HEK293 (cell line): ENCODE measurements at regions not wholly inside any gene's neighbourhood (a gene's known extent, or its start where the extent isn't known, plus 50 kb on each side); places are given as distances from the start of the nearest gene placed in this dataset.

Experiments used
- CTCF ChIA-PET: fragments of 350-600 bp; formaldehyde crosslinking; extraction: SDS; loops from one replicate; lab custom pipeline; 2021; ENCODE audit warnings: antibody characterized with exemption; lab: Yijun Ruan, JAX
- POLR2A ChIA-PET: fragments of 300-600 bp; formaldehyde crosslinking; extraction: SDS; loops from one replicate; lab custom pipeline; 2020; ENCODE audit warnings: antibody characterized with exemption, inconsistent platforms; lab: Yijun Ruan, JAX
- H3K27ac ChIP-seq: fragments of 200-500 bp; sonication (Bioruptor generic); 2 replicates; pipeline ENCODE4 v1.5.1; 2014; ENCODE audit warnings: low read depth, low read length, control low read depth, inconsistent platforms; ENCODE audit errors: extremely low read depth
- H3K36me3 ChIP-seq, 2 experiments: fragments of 200-500 bp in 1 of 2; sonication (Bioruptor generic) in 1 of 2; 1 replicate in 1 of 2; 2 replicates in 1 of 2; pipeline ENCODE4 v1.5.1; 2014 to 2017; ENCODE audit warnings: inconsistent platforms in 2 of 2, low read length in 2 of 2; ENCODE audit not compliant: control insufficient read depth in 2 of 2, insufficient read depth in 1 of 2
- H3K4me1 ChIP-seq: fragments of 200-500 bp; sonication (Bioruptor generic); 2 replicates; pipeline ENCODE4 v1.5.1; 2014; ENCODE audit warnings: mild to moderate bottlenecking, low read length, inconsistent platforms; ENCODE audit not compliant: control insufficient read depth, insufficient read depth
- H3K4me3 ChIP-seq: 2 replicates; pipeline ENCODE4 v1.5.1; 2011; ENCODE audit warnings: low read depth, mild to moderate bottlenecking, control low read depth, low read length, moderate library complexity
- H3K9me3 ChIP-seq: fragments of 200-500 bp; sonication (Bioruptor generic); 2 replicates; pipeline ENCODE4 v1.5.1; 2014; ENCODE audit warnings: low read depth, low read length, inconsistent platforms; ENCODE audit not compliant: control insufficient read depth, insufficient read depth
- BCL11A ChIP-seq: fragments of 450-650 bp; formaldehyde crosslinking; IDR thresholded peaks from 2 replicates; pipeline ENCODE4 v1.5.1; 2016; ENCODE audit warnings: low read depth, missing biosample characterization, missing genetic modification characterization
- CTCF ChIP-seq: fragments of 450-650 bp; formaldehyde crosslinking; IDR thresholded peaks from 2 replicates; pipeline ENCODE4 v1.5.1; 2016; ENCODE audit warnings: missing biosample characterization, missing genetic modification characterization
- KLF1 ChIP-seq: fragments of 450-650 bp; formaldehyde crosslinking; IDR thresholded peaks from 2 replicates; pipeline ENCODE4 v1.5.1; 2016; ENCODE audit warnings: missing biosample characterization, missing genetic modification characterization
- SCRT1 ChIP-seq: fragments of 450-650 bp; formaldehyde crosslinking; IDR thresholded peaks from 2 replicates; pipeline ENCODE4 v1.5.1; 2016; ENCODE audit warnings: missing biosample characterization, missing genetic modification characterization, borderline replicate concordance
- SCRT2 ChIP-seq: fragments of 450-650 bp; formaldehyde crosslinking; IDR thresholded peaks from 2 replicates; pipeline ENCODE4 v1.5.1; 2016; ENCODE audit warnings: missing biosample characterization, missing genetic modification characterization
- TCF7L2 ChIP-seq: IDR thresholded peaks from 2 replicates; pipeline ENCODE4 v1.6.1; 2011; ENCODE audit warnings: low read depth, mild to moderate bottlenecking, inconsistent platforms, low read length, moderate library complexity, borderline replicate concordance
- TSHZ1 ChIP-seq: fragments of 450-650 bp; formaldehyde crosslinking; IDR thresholded peaks from 2 replicates; pipeline ENCODE4 v1.5.1; 2016; ENCODE audit warnings: missing biosample characterization, missing genetic modification characterization, borderline replicate concordance
- ZBTB26 ChIP-seq: fragments of 450-650 bp; formaldehyde crosslinking; optimal IDR thresholded peaks from 2 replicates; pipeline ENCODE3; 2016; ENCODE audit warnings: missing biosample characterization, mild to moderate bottlenecking, missing genetic modification characterization
- ZBTB44 ChIP-seq: fragments of 450-650 bp; IDR thresholded peaks from 2 replicates; pipeline ENCODE4 v1.5.1; 2018; ENCODE audit warnings: missing biosample characterization, mild to moderate bottlenecking, missing genetic modification characterization
- ZBTB8A ChIP-seq: fragments of 450-650 bp; formaldehyde crosslinking; IDR thresholded peaks from 2 replicates; pipeline ENCODE4 v1.5.1; 2016; ENCODE audit warnings: missing biosample characterization, missing genetic modification characterization
- ZFP41 ChIP-seq: fragments of 450-650 bp; formaldehyde crosslinking; IDR thresholded peaks from 2 replicates; pipeline ENCODE4 v1.5.1; 2016; ENCODE audit warnings: missing biosample characterization, missing genetic modification characterization, borderline replicate concordance
- ZNF19 ChIP-seq: fragments of 450-650 bp; formaldehyde crosslinking; IDR thresholded peaks from 2 replicates; pipeline ENCODE4; 2016; ENCODE audit warnings: missing biosample characterization, missing genetic modification characterization, low read depth
- ZNF239 ChIP-seq: fragments of 450-650 bp; formaldehyde crosslinking; IDR thresholded peaks from 2 replicates; pipeline ENCODE4 v1.5.1; 2016; ENCODE audit warnings: missing biosample characterization, missing genetic modification characterization
- ZNF335 ChIP-seq: fragments of 450-650 bp; formaldehyde crosslinking; conservative IDR thresholded peaks from 2 replicates; pipeline ENCODE4 v1.5.1; 2016; ENCODE audit warnings: missing biosample characterization, missing genetic modification characterization
- ZNF449 ChIP-seq: fragments of 450-650 bp; formaldehyde crosslinking; IDR thresholded peaks from 2 replicates; pipeline ENCODE4 v1.5.1; 2017; ENCODE audit warnings: missing biosample characterization, mild to moderate bottlenecking, missing genetic modification characterization, moderate library complexity
- ZNF488 ChIP-seq: fragments of 450-650 bp; formaldehyde crosslinking; IDR thresholded peaks from 2 replicates; pipeline ENCODE4 v1.5.1; 2016; ENCODE audit warnings: missing biosample characterization, missing genetic modification characterization
- ZNF513 ChIP-seq: fragments of 450-650 bp; IDR thresholded peaks from 2 replicates; pipeline ENCODE4 v1.5.1; 2018; ENCODE audit warnings: missing biosample characterization, missing genetic modification characterization
- ZNF548 ChIP-seq: fragments of 450-650 bp; formaldehyde crosslinking; IDR thresholded peaks from 2 replicates; pipeline ENCODE4 v1.5.1; 2016; ENCODE audit warnings: missing biosample characterization, missing genetic modification characterization
- ZNF626 ChIP-seq: fragments of 450-650 bp; sonication (Bioruptor Pico); formaldehyde crosslinking; IDR thresholded peaks from 2 replicates; pipeline ENCODE4 v1.5.1; 2018; ENCODE audit warnings: missing biosample characterization, missing genetic modification characterization, inconsistent platforms
- ZNF677 ChIP-seq: fragments of 450-650 bp; IDR thresholded peaks from 2 replicates; pipeline ENCODE4 v1.5.0; 2018; ENCODE audit warnings: missing biosample characterization, mild to moderate bottlenecking, missing genetic modification characterization, moderate library complexity
- ZNF830 ChIP-seq: fragments of 450-650 bp; IDR thresholded peaks from 2 replicates; pipeline ENCODE4 v1.5.0; 2018; ENCODE audit warnings: missing biosample characterization, missing genetic modification characterization, low read depth, mild to moderate bottlenecking, moderate library complexity

GRCh38 chr16:51374790-51375189, 223.7 kb upstream of the SALL1 start (continued):
- no peak for TF ChIP-seq CTCF (tag by site-specific recombination)
- no peak for TF ChIP-seq BCL11A (tag by site-specific recombination)
- no peak for TF ChIP-seq KLF1 (tag by site-specific recombination)
- no peak for TF ChIP-seq ZNF626 (tag by site-specific recombination)
- no peak for TF ChIP-seq ZNF239 (tag by site-specific recombination)
- TF ChIP-seq ZNF335 (tag by site-specific recombination): no peak

GRCh38 chr16:51374346-51374745, 223.3 kb upstream of the SALL1 start:
- no peaks in the 10 kb centered on the region for H3K4me1 ChIP-seq
- TF ChIP-seq SCRT2 (tag by site-specific recombination) (peak; percentile 55), TSHZ1 (tag by site-specific recombination) (no peak)
- TF ChIP-seq, all 188 proteins: peak for 1
- CTCF ChIA-PET: interaction anchor here (0.5 kb wide), 1 partner anchor 229 kb away, joined by 3 read pairs; no protein-coding TSS in a partner anchor
- H3K27ac ChIP-seq: no peak overlapping the region
- H3K9me3 ChIP-seq: no peaks in the 10 kb centered on the region
- H3K4me3 ChIP-seq: no peak overlapping the region
- H3K36me3 ChIP-seq: no peaks in the 10 kb centered on the region
- POLR2A ChIA-PET: no interaction called here

GRCh38 chr16:51365715-51366114, 214.6 kb upstream of the SALL1 start:
- no peak overlapping the region for H3K27ac ChIP-seq
- ChIA-PET CTCF (no interaction called here), POLR2A (no interaction called here)
- H3K9me3 ChIP-seq: no peaks in the 10 kb centered on the region
- no peak overlapping the region for H3K4me3 ChIP-seq
- no peaks in the 10 kb centered on the region for H3K36me3 ChIP-seq
- no peaks in the 10 kb centered on the region for H3K4me1 ChIP-seq
- TF ChIP-seq TCF7L2: no peak
- no peak for TF ChIP-seq ZFP41 (tag by site-specific recombination)
- TF ChIP-seq ZBTB8A: no peak
- no peak for TF ChIP-seq ZNF19
- no peak for TF ChIP-seq ZBTB26 (tag by site-specific recombination)
- TF ChIP-seq ZBTB44 (tag by site-specific recombination): no peak
- TF ChIP-seq ZNF513 (tag by site-specific recombination): no peak
- TF ChIP-seq ZNF830 (tag by site-specific recombination): no peak
- TF ChIP-seq SCRT1 (tag by site-specific recombination): no peak
- TF ChIP-seq ZNF548 (tag by site-specific recombination): no peak
- no peak for TF ChIP-seq ZNF335 (tag by site-specific recombination)
- no peak for TF ChIP-seq ZNF677 (tag by site-specific recombination)
- TF ChIP-seq ZNF488 (tag by site-specific recombination): no peak
- no peak for TF ChIP-seq ZNF449
